ENCODE measurements at regions not wholly inside any gene's neighbourhood (a gene's known extent, or its start where the extent isn't known, plus 50 kb on each side); places are given as distances from the start of the nearest gene placed in this dataset.

GRCh38 chr20:60221593-60221992 is 263.4 kb downstream of the CDH26 start:
- no peak for TF ChIP-seq POLR2AphosphoS5 (IDR thresholded peaks at IDR 0.05; ENCODE audit: low read depth, low read length)
- TF ChIP-seq SIN3A (IDR thresholded peaks at IDR 0.05; ENCODE audit: borderline replicate concordance, insufficient read depth, low read depth, low read length), result no peak

Measured in Panc1 (cell line).